Activated effector memory CD4-positive, alpha-beta T cell treated with Interleukin-2 at 50 U/mL for 16 hours (primary cell): ENCODE measurements at regions not wholly inside any gene's neighbourhood (a gene's known extent, or its start where the extent isn't known, plus 50 kb on each side); places are given as distances from the start of the nearest gene placed in this dataset.
A peak's percentile ranks its signal among the peaks of the same experiment; 100 is the strongest.
"Not testable (repeated sequence)": the region's sequence is repeated elsewhere in the genome, so short reads cannot be mapped to it uniquely, and the experiment has no call there.

ENCODE experiments used
- DNase-seq: peaks from one replicate; pipeline ENCODE4 v3.0.0-alpha.2; 2020

DNA sequence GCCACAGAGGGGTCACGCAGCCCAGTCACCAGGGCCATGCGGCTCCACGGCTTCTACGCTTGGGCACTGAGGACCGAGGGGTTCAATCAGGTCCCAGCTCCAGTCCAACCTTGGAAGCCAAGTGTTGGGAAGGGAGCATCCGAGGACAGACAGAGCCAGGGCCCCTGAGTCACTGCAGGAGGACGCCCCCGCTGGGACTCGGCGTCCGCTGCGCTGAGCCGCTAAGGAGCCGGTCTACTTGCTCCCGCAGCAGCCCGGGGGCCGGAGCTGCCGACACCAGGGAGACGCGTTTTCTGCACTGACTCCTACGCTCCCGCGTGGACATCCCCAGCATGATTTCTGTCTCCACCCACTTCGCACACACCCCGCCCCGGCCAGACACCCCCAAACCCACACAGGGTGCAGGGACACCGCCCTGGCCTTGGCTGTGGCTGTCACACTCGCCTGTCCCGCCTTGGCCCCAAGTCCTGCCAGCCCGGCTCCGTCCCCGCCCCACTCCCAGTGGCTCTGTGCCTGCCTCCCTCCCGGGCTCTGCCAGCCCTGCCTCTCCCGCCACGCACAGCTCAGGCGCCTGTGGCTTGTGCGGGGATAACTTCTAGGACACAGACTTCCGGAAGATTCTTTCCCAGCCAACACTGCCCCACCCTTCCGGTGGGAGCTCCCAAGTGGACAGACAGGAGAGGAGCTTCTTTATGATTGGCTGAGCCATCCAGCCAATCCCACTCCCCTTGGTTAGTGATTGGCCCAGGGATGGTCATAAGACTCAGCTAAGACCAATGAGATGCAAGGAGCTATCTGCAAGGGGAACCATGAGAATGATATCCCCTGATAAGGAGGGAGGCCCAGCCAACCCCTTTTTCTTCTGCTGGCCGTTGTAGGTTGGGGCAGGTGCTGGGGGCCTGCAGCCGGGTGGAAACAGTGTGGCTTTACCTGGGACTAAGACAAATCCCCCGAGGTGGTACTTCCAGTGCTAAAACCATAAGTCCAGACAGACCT is 118.9 kb upstream of the SFSWAP start:
- DNase-seq: no peak

DNA sequence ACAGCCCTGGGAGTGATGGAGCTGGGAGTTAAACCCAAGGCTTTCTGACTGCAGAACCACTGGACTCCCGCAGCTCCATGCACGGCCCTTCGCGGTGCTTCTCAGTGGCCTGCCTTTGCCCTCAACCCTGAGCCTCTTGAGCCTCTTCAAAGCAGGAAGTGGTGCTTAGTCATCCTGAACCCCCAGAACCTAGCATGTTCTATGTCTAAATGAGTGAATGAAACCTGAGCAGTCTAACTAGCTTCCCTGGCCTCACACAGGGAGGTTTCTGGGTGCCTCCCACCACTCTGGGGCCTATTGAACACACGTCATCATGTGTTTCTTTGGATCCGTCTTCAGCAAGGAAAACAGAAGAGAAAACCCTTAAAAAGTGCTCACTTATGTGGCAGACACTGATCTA is 117.9 kb upstream of the SFSWAP start:
- DNase-seq: no peak

DNA sequence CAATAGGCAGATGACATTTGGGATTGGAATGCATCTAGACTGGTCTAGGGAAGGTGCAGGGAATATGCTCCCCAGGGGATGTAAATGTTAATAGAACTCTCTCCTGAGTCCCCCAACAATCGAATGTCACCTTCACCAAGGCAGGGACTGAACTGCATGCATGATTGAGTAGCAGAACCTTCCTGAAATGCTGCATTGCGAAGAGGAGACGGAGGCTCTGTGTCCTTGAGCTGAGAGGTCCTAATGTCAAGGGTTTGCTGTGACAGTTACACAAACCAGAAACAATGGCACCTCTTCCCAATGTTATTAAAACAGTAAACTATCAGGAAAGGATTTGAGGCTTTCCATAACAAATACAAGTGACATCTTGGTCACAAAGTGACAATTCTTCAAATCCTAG is 117.5 kb upstream of the SFSWAP start:
- DNase-seq: no peak

DNA sequence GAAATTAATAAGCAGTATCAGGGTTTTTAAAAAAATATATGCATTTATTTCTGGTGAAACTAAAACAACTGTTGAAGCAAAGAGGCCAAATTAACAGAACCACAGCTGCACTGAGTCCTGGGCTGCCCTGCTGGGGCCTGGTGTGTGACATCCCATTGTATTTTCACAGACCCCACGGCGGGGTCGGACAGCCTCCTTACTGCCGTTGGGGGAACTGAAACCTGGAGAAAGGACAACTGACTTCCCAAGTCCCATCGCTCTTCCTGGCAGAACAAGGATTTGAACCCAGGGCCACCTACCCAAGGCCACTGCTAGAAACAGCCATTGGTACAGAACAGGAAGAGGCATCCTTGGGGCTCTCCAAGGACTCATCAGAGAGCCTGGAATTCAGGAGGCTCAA is 114.8 kb upstream of the SFSWAP start:
- DNase-seq: no peak

DNA sequence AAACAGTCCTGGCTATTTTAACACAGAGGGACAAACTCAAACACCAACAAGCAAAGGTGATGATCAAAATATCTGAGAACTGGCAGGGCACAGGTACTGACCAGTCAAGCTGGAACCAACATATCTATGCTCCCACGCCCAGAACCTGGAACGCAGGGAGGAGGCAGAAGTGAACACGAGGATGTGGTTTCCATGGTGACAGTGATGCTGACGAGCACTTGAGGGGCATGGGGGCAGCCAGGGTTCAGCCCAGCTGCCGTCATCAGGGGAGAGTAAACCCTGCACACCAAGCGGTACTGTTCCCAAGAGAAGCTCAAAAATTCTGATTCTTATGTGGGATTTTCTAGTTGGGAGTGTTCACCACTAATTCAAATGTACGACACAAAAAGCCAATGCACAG is 113.6 kb upstream of the SFSWAP start:
- DNase-seq: no peak

DNA sequence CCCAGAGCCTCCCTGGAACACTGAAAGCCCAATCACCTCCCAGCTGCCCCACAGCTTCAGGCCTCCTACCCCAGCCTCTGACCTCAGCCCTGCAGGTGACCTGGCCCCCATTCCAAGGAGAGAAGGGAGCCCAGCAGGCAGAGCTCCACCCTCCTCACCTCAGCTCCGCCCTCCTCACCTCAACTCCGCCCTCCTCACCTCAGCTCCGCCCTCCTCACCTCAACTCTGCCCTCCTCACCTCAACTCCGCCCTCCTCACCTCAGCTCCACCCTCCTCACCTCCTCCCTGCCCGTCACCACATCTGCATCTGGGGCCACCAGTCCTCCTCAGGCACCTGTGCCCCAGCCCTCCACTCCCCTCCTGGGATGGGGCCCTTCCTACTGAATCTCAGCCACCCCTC is 112.2 kb upstream of the SFSWAP start:
- DNase-seq: no peak

DNA sequence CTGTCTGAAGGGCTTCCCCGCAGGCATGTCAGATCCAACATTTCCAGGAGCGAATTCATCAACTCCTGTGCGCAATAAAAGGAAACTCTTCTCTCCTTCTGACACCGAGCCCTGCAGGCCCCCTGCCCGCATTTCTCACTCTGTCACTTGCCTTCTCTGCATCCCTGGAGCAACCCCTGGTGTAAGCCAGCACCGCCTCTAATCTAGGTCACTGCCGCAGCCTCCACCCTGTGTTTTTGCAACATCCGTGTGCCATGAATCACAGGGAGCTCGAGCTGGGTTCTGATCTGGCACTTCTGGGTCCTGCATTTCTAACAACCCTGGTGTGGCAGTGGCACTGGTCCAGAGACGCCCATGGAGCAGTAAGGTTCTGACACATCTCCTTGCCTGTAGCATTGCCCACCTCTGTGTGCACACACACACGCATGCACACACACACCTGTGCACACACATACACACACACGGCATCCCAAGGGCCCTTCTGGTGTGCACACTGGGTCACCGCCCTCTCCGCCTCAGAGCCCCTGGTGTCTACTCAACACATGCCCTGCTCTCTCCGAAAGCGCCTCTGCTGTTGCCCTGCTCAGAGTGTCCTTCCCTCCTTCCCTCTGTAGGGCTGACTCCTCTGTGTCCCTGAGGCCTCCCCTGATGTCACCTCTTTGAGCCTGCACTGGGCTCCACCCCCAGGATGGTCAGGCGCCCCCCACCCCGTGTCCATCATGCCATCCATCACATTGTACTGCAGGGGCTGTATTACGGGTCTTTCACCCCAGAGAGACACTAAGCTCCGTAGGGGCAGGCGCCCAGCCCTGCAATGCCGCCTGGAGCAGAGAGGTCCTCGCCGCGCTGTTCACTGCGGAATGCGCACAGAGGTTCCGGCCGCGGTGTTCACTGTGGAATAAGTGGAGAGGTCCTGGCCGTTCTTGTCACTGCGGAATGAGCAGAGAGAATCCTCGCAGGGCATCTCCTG is 111.4 kb upstream of the SFSWAP start:
- DNase-seq: no peak

DNA sequence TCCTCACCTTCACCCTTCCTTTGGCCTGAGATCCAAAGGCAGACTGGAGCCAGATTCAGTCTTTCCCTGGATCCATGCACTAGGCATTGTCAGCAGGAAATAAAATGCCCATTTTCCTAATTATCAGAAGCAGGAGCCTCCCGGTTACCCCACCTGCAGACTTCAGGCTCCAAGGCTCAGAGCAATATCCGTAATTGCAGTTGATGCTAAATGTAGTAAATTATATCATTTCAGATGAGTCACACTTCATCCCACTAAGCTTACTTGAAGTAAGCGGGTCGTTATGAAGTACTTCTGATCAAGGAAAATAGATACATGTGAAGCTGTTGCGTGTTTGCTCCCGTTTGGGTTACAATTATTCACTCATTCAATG is 110.7 kb upstream of the SFSWAP start:
- no peak for DNase-seq

DNA sequence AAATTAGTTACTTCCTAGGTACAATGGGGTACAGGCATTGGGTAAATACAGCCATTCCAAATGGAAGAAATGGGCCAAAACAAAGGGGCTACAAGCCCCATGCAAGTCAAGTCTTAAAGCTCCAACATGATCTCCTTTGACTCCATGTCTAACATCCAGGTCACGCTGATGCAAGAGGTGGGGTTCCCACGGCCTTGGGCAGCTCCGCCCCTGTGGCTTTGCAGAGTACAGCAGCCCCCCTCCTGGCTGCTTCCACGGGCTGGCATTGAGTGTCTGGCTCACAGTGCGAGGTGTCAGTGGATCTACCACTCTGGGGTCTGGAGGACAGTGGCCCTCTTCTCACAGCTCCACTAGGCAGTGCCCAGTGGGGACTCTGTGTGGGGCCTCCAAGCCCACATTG is 109.4 kb upstream of the SFSWAP start:
- not testable (repeated sequence) for DNase-seq

DNA sequence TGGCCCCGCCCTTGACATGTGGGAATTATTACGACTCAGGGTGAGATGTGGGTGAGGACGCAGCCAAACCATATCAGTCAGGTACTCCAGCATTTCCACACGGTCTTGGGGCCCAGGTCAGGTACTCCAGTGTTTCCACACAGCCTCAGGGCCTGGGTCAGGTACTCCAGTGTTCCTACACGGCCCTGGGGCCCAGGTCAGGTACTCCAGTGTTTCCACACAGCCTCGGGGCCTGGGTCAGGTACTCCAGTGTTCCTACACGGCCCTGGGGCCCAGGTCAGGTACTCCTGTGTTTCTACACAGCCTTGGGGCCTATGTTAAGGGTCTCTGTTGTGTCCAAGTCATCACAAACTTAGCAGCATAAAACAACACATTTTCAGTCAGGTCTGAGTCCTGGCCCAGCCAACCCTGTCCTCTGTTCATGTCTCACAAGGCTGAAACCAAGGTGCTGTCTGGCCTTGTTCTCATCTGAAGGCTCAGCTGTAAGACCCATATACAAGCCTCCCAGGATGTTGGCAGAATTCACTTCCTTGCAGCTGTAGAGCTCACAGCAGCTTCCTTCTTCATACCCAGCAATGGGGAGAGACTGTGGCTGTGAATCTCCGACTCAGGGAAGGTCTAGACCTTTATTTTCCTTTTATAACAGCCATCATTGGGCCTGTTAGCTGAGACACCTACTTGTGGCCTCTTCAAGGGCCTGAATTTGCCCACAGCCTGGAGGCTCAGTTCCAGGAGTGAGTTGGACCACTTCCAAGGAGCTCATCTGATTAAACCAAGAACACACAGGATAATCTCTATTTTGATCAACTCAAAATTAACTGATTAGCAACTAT is 107.6 kb upstream of the SFSWAP start:
- DNase-seq: no peak

DNA sequence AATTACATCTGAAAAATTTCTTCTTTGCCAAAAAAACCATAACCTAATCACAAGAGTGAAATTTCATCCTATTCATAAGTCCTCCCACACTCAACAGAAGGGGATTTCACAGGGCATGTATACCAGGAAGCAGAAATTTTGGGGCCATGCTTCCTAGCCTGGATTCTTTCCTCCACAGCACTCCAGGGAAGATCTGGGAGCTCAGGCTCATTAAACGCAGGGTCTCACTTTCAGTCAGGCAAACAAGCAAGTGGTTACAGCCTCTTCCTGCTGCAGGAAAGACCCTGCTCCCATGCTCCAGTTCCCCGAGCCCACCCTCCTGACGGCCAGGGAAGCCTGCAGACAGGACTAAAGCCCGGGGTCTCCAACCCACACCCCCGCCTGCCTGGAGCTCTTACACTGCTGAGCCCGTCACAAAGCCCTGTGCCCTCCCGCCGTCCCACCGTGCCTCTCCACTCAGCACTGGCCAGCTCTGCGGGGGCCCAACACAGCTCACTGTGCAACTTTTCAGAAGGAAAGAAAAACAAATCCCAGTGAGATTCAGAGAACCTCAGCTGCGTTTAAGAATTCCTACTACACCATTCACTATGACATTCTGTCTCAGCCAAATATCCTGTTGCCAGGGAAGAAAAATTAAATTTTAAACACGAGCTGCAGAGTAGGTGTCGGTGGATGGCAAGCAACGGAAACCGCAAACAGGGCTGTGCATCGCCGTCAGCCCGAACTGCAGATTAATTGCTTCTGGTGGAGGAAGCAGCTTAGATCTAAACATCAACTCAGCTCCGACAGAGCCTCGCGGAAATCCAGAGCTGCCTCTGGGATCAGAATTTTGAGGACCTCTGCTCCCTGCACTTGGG is 106.7 kb upstream of the SFSWAP start:
- DNase-seq: peak; percentile 43

DNA sequence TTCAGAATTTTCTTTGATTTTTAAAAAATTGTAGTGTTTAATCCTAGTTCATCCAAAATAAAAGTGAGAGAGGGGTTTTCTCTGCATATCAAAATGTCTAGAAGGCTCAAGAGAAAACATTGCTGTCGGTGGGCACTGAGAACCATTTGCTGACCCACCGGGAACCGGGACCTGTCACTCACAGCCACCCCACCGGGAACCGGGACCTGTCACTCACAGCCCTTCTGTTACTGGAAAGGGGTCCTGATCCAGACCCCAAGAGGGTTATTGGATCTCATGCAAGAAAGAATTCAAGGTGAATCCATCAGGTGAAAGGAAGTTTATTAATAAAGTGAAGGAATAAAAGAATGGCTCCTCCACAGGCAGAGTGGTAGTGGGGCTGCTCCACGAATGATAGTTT is 106.0 kb upstream of the SFSWAP start:
- no peak for DNase-seq

DNA sequence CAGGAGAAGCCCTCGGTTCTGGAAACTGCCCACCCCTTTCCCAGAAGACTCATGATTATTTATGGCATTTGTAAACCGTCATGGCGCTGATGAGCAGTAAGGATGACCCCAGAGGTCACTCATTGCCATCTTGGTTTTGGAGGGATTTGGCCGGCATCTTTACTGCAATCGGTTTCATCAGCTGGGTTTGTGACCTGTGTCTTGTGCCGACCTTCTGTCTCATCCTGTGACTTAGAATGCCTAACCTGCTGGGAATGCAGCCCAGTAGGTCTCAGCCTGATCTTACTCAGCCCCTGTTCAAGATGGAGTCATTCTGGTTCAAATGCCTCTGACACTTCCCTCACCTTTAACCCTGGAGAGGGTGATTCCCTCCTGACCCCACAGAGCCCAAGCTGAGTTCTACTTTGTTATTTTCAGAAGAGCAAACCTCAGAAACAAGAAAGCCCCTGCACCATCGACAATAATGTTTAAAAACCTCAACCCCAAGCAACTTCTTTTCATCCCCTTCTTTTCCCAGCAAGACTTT is 105.5 kb upstream of the SFSWAP start:
- DNase-seq: no peak

DNA sequence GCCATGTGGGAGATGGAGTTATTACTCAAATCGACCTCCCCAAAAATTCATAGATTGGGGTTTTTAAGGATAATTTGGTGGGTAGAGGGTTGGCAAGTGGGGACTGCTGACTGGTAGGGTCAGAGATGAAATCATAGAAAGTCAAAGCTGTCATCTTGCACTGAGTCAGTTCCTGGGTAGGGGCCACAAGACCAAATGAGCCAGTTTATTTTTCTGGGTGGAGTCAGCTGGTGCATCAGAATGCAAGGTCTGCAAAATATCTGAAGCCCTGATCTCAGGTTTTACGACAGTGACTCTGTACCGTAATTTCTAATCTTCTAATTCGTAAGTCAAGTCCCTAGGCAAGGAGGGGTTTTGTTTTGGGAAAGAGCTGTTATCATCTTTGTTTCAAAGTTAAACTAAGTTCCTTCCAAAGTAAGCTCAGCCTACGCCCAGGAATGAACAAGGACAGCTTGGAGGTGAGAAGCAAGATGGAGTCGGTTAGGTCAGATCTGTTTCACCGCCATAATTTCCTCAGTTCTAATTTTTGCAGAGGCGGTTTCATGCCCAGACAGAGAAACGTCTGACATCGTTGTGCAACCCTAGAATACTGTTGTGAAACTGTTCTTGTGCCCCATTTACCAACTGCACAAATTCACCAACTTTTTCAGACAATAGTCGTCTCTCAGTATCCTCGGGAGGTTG is 104.5 kb upstream of the SFSWAP start:
- no peak for DNase-seq

DNA sequence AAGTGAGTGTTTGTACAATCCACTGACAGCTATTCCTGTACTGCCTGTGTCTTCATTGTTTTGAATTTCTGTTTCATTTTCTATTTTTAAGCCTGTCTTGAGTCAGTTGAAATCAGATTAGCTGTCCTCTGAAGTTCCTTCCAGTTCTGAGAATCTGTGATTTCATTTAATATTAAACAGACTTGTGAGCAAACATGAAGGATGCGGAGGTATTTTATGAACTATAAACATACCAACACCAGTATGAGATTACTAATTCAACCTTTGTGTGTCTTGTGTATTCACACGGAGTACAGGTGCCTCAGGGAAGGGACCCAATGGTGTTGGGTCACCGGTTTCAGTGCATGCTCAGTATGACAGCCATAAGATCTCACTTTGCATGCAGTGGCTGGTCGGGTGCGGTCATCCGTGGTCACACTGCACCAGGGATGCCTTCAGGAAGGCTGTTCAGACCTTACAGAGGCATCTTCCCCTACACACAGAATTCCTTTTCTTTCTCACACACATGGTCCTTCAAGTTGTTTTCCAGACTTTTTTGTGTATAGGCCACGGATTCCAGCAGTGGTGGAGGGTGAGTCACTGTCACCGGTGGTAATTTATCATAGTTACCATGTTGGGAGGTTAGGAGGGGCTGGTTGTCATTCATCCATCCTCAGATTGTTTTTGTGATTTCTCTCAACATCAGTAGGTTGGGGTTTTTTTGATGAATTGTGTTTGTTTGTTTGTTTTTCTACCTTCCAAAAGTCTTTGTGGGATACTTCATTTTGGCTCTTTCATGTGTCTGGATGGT is 103.0 kb upstream of the SFSWAP start:
- DNase-seq: no peak

DNA sequence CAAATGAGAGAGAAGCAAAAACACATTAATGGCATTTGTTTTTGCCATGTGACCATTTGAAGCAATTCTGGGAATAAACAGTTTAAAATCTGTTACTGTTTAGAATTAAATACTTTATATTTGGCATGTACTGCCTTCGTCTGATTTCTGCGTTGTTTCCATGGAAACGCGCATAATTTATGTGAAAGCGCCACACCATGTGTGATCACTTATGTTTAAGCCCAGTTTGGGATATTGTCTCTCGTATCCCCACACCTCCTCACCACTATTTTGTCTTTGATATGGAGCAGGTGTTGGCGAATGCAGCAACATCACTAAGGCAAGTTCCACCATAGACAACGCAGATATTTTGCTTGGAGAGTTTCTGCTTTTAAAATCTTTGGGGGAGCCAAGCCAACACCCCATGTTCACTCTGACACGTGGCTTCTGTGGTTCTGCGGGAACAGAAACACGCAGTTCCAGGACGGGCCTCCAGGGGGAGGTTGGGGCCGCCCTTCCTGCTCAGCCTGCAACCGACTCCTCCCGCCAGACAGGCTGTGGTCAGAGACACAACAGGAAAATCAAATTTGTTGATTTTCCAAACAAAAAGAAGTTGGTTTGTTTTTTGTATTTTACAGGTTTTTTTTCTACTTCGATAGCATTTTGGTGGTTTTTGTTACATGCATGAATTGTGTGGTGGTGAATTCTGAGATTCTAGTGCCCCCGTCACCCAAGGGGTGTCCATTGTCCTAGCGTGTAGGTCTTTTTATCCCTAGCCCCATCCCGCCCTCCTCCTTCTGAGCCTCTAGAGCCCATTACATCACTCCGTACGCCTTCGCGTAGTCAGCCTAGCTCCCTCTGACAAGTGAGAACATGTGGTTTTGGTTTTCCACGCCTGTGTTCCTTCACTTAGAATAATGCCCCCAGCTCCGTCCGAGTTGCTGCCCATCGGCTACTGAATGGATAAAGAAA is 101.9 kb upstream of the SFSWAP start:
- DNase-seq: peak; percentile 44

DNA sequence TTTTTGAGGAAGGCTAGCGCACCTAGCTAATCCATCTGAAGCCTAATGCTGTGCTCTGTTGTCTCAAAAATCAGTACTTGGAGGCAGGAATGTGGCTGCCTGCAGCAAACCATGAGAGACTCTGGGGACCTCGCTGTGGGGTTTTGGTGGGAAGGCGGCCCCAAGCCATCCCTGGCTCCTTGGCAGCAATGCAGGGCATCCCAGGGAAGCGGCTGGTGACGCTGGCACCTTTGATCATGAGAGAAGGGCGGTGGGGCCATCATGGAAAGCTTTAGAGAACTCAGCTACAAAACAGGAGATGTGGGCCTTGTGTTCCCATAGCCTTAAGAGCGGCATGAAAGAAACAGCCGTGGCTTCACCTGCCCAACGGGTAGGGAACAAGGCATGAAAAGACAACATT is 101.1 kb upstream of the SFSWAP start:
- DNase-seq: no peak

DNA sequence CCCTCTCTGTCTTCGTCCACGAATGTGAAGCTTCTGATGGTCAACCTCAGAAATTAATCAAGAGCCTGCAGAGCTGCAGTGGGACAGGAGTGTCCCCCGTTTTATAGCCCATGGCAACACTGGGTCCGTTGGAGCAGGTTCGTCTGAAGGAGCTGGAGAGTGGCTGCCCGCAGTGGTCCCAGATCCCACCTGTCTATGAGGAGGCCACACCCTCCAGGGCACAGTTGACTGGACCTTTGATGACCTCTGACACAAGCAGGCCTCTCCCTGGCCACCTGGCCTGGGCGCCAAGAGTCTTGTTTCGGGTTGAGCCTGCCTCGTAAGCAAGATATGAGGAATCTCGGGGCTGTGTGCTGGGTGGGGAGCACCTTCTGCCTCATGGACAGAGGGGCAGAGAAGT is 100.7 kb upstream of the SFSWAP start:
- no peak for DNase-seq

DNA sequence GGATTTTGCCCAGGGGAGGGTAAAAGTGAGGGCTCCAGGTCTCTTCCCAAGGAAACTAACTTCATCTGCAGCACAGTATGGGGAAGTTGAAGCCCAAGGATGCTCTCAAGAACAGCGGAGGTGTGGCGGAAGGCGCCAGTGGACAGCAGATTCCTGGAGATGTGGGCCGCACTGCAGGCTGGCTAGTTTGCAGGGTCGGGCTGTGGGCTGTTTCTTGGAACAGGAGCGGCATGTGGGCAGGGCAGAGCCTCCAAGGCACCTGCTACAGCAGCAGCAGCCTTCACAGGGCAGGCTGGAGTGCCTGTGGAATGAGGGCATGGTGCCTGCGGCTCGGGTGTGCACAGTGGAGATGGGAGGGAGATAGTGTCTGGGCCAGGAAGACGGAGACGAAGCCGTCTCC is 100.0 kb upstream of the SFSWAP start:
- DNase-seq: no peak
